ENCODE measurements at regions not wholly inside any gene's neighbourhood (a gene's known extent, or its start where the extent isn't known, plus 50 kb on each side); places are given as distances from the start of the nearest gene placed in this dataset.

GRCh38 chr2:235134420-235134819 is 182.6 kb downstream of the SH3BP4 start:
- TF ChIP-seq CTCF (IDR thresholded peaks at IDR 0.05) (no peak), POLR2A (IDR thresholded peaks at IDR 0.05) (no peak), POLR2AphosphoS5 (IDR thresholded peaks at IDR 0.05) (no peak)
- H3K4me1 ChIP-seq = no peaks in the 10 kb centered on the region
- intact Hi-C loops (cut with DNase I; ENCODE audit: low total_unique reads) = no loop called here
- H3K27me3 ChIP-seq = no peaks in the 10 kb centered on the region
- H3K36me3 ChIP-seq = no peaks in the 10 kb centered on the region
- H3K27ac ChIP-seq = no peak overlapping the region
- no peaks in the 10 kb centered on the region for H3K9me3 ChIP-seq
- DNase-seq (ENCODE audit: low spot score in 2 of 2) = no peak
- no peak overlapping the region for H3K4me3 ChIP-seq

- H3K27me3 ChIP-seq = no peaks in the 10 kb centered on the region
- TF ChIP-seq CTCF (IDR thresholded peaks at IDR 0.05) (no peak), POLR2AphosphoS5 (IDR thresholded peaks at IDR 0.05) (no peak), POLR2A (IDR thresholded peaks at IDR 0.05) (no peak)
- H3K4me1 ChIP-seq = no peaks in the 10 kb centered on the region
- no peaks in the 10 kb centered on the region for H3K36me3 ChIP-seq
- H3K27ac ChIP-seq = no peak overlapping the region
- H3K4me3 ChIP-seq = no peak overlapping the region
- H3K9me3 ChIP-seq = no peaks in the 10 kb centered on the region
- intact Hi-C loops (cut with DNase I; ENCODE audit: low total_unique reads) = no loop called here
- DNase-seq (ENCODE audit: low spot score in 2 of 2) = no peak
Measured at GRCh38 chr2:235135195-235135965, 183.6 kb downstream of the SH3BP4 start.

- Histone ChIP-seq H3K36me3 (no peaks in the 10 kb centered on the region), H3K4me3 (no peak overlapping the region), H3K9me3 (no peaks in the 10 kb centered on the region), H3K4me1 (no peaks in the 10 kb centered on the region), H3K27me3 (no peaks in the 10 kb centered on the region), H3K27ac (no peak overlapping the region)
- peak; percentile 57 to 84 for DNase-seq (ENCODE audit: low spot score in 2 of 2)
- peak; percentile 23 to 80 (median 69) for TF ChIP-seq CTCF (IDR thresholded peaks at IDR 0.05)
- no peak for TF ChIP-seq POLR2A (IDR thresholded peaks at IDR 0.05)
- peak in 2 of 3 donors; percentile 15 to 27 for TF ChIP-seq POLR2AphosphoS5 (IDR thresholded peaks at IDR 0.05)
- intact Hi-C loops (cut with DNase I; ENCODE audit: low total_unique reads) = no loop called here
Measured at GRCh38 chr2:235135990-235136561, 184.3 kb downstream of the SH3BP4 start.

- TF ChIP-seq CTCF (IDR thresholded peaks at IDR 0.05) = no peak
- TF ChIP-seq POLR2A (IDR thresholded peaks at IDR 0.05) = no peak
- TF ChIP-seq POLR2AphosphoS5 (IDR thresholded peaks at IDR 0.05) = no peak
- no peaks in the 10 kb centered on the region for H3K4me1 ChIP-seq
- no peaks in the 10 kb centered on the region for H3K36me3 ChIP-seq
- H3K9me3 ChIP-seq = no peaks in the 10 kb centered on the region
- DNase-seq (ENCODE audit: low spot score in 2 of 2) = no peak
- no peaks in the 10 kb centered on the region for H3K27me3 ChIP-seq
- no peak overlapping the region for H3K4me3 ChIP-seq
- H3K27ac ChIP-seq = no peak overlapping the region
- intact Hi-C loops (cut with DNase I; ENCODE audit: low total_unique reads) = no loop called here
Measured at GRCh38 chr2:235138339-235138738, 186.5 kb downstream of the SH3BP4 start.

Data from breast epithelium (tissue), 4 donors.